GM23248 (cell line): ENCODE measurements at regions not wholly inside any gene's neighbourhood (a gene's known extent, or its start where the extent isn't known, plus 50 kb on each side); places are given as distances from the start of the nearest gene placed in this dataset.

ENCODE experiments used
- DNase-seq: peaks from one replicate; pipeline ENCODE4 v3.0.0-alpha.2; 2015
- H2AFZ ChIP-seq: fragments of 200-600 bp; sonication (generic); 2 replicates; pipeline ENCODE4 v1.6.1; 2016; ENCODE audit warnings: antibody characterized with exemption
- H3F3A ChIP-seq: fragments of 200-600 bp; sonication (generic); 2 replicates; pipeline ENCODE4 v1.6.1; 2016; ENCODE audit warnings: mild to moderate bottlenecking, antibody characterized with exemption, mixed run types; ENCODE audit not compliant: insufficient read depth
- H3K27ac ChIP-seq: fragments of 200-600 bp; sonication (generic); 2 replicates; pipeline ENCODE4 v1.5.1; 2016; ENCODE audit warnings: mild to moderate bottlenecking
- H3K27me3 ChIP-seq: fragments of 200-600 bp; sonication (generic); replicated peaks from 2 replicates; pipeline ENCODE4 v1.6.1; 2016; ENCODE audit warnings: mild to moderate bottlenecking; ENCODE audit not compliant: insufficient read depth
- H3K36me3 ChIP-seq: fragments of 200-600 bp; sonication (generic); 2 replicates; pipeline ENCODE4 v1.6.1; 2016; ENCODE audit warnings: low read depth, mild to moderate bottlenecking
- H3K4me1 ChIP-seq: fragments of 200-600 bp; sonication (generic); 2 replicates; pipeline ENCODE4 v1.6.1; 2016; ENCODE audit warnings: mild to moderate bottlenecking; ENCODE audit not compliant: insufficient read depth
- H3K4me2 ChIP-seq: fragments of 200-600 bp; sonication (generic); one replicate; pipeline ENCODE4 v1.6.1; 2016; ENCODE audit warnings: mild to moderate bottlenecking; ENCODE audit not compliant: unreplicated experiment
- H3K4me3 ChIP-seq: fragments of 200-600 bp; sonication (generic); 2 replicates; pipeline ENCODE4 v1.5.1; 2016; ENCODE audit warnings: mild to moderate bottlenecking
- H3K79me2 ChIP-seq: fragments of 200-600 bp; sonication (generic); 2 replicates; pipeline ENCODE4 v1.6.1; 2016; ENCODE audit warnings: mild to moderate bottlenecking; ENCODE audit not compliant: insufficient read depth
- H3K9ac ChIP-seq: fragments of 200-600 bp; sonication (generic); 2 replicates; pipeline ENCODE4 v1.6.1; 2016; ENCODE audit warnings: mild to moderate bottlenecking
- H3K9me2 ChIP-seq: fragments of 200-600 bp; sonication (generic); 2 replicates; pipeline ENCODE4 v1.6.1; 2016; ENCODE audit warnings: mixed run types, mild to moderate bottlenecking, moderate library complexity; ENCODE audit not compliant: insufficient read depth
- H3K9me3 ChIP-seq: fragments of 200-600 bp; sonication (generic); one replicate; pipeline ENCODE4 v1.6.1; 2017; ENCODE audit warnings: low read depth
- H4K20me1 ChIP-seq: fragments of 200-600 bp; sonication (generic); 2 replicates; pipeline ENCODE4 v1.6.0; 2016; ENCODE audit not compliant: insufficient read depth
- EZH2 ChIP-seq: fragments of 200-600 bp; sonication (generic); IDR thresholded peaks from 2 replicates; pipeline ENCODE4 v1.6.1; 2018; ENCODE audit warnings: antibody characterized with exemption, mild to moderate bottlenecking; ENCODE audit not compliant: insufficient read depth, poor library complexity, severe bottlenecking
- EZH2phosphoT487 ChIP-seq: fragments of 200-600 bp; sonication (generic); IDR thresholded peaks from 2 replicates; pipeline ENCODE4 v1.6.1; 2018; ENCODE audit warnings: antibody characterized with exemption, moderate library complexity, mild to moderate bottlenecking, low read depth; ENCODE audit not compliant: insufficient read depth
- WGBS, 2 experiments: methylation state at CpG; one replicate each; pipeline ENCODE4 v1.1.6; 2015 to 2017; ENCODE audit warnings: low lambda C conversion rate in 2 of 2, low coverage in 1 of 2; ENCODE audit errors: missing lambda C conversion rate in 2 of 2; 5-methylcytosine and 5-hydroxymethylcytosine counted together
- in situ Hi-C: fragments of 300-500 bp; cut with MboI; formaldehyde crosslinking; loops from 2 replicates; pipeline ENCODE4 v1.15.0; 2020

- in situ Hi-C loops, result no loop called here
- H3K79me2 ChIP-seq, result no peaks in the 10 kb centered on the region
- 62 to 71% methylated on average over 3 of the region's 3 CpGs for WGBS, 2 experiments
- no peaks in the 10 kb centered on the region for H3K9me2 ChIP-seq
- no peak overlapping the region for H3K4me3 ChIP-seq
- H3K9me3 ChIP-seq, result no peaks in the 10 kb centered on the region
- peaks cover 10% of the 10 kb centered on the region for H3K4me1 ChIP-seq
- peaks cover 13% of the 10 kb centered on the region; the same call in 1 of the 2 replicates for H3F3A ChIP-seq
- no peak overlapping the region for H3K27ac ChIP-seq
- TF ChIP-seq EZH2 (no peak), EZH2phosphoT487 (no peak)
- H2AFZ ChIP-seq, result no peak overlapping the region
- H4K20me1 ChIP-seq, result no peaks in the 10 kb centered on the region
- H3K36me3 ChIP-seq, result no peaks in the 10 kb centered on the region
- no peak overlapping the region for H3K4me2 ChIP-seq
- no peak overlapping the region for H3K9ac ChIP-seq
- H3K27me3 ChIP-seq, result no peaks in the 10 kb centered on the region
- no peak for DNase-seq
Observed at GRCh38 chr2:39933196-39933595, 154.1 kb upstream of the THUMPD2 start.

- 0 out of 2 replicates have a peak, but pooled peaks cover 3% of the 10 kb centered on the region for H3F3A ChIP-seq
- TF ChIP-seq EZH2phosphoT487, result no peak
- TF ChIP-seq EZH2, result no peak
- H3K4me1 ChIP-seq, result 0 out of 2 replicates have a peak, but pooled peaks cover 4% of the 10 kb centered on the region
- WGBS, 2 experiments, result 68 to 72% methylated on average over 3 of the region's 3 CpGs
- H3K9me3 ChIP-seq, result no peaks in the 10 kb centered on the region
- no peaks in the 10 kb centered on the region for H3K36me3 ChIP-seq
- no peak for DNase-seq
- H3K27me3 ChIP-seq, result no peaks in the 10 kb centered on the region
- H3K79me2 ChIP-seq, result no peaks in the 10 kb centered on the region
- in situ Hi-C loops, result no loop called here
- H3K4me3 ChIP-seq, result no peak overlapping the region
- no peaks in the 10 kb centered on the region for H3K9me2 ChIP-seq
- no peaks in the 10 kb centered on the region for H4K20me1 ChIP-seq
- H3K27ac ChIP-seq, result no peak overlapping the region
- no peak overlapping the region for H3K4me2 ChIP-seq
- H2AFZ ChIP-seq, result no peak overlapping the region
- H3K9ac ChIP-seq, result no peak overlapping the region
Observed at GRCh38 chr2:39932198-39932597, 153.1 kb upstream of the THUMPD2 start.

GRCh38 chr2:39930175-39930917, 151.3 kb upstream of the THUMPD2 start:
- H3K9me3 ChIP-seq, result no peaks in the 10 kb centered on the region
- no peak overlapping the region for H2AFZ ChIP-seq
- H4K20me1 ChIP-seq, result no peaks in the 10 kb centered on the region
- DNase-seq, result no peak
- no peaks in the 10 kb centered on the region for H3K27me3 ChIP-seq
- H3K4me3 ChIP-seq, result no peak overlapping the region
- no peaks in the 10 kb centered on the region for H3F3A ChIP-seq
- no peak overlapping the region for H3K4me2 ChIP-seq
- no peaks in the 10 kb centered on the region for H3K36me3 ChIP-seq
- H3K27ac ChIP-seq, result no peak overlapping the region
- H3K9ac ChIP-seq, result no peak overlapping the region
- TF ChIP-seq EZH2phosphoT487 (no peak), EZH2 (no peak)
- in situ Hi-C loops, result no loop called here
- 0 out of 2 replicates have a peak, but pooled peaks cover 4% of the 10 kb centered on the region for H3K4me1 ChIP-seq
- H3K79me2 ChIP-seq, result no peaks in the 10 kb centered on the region
- WGBS, 2 experiments, result 94 to 97% methylated on average over 7 of the region's 7 CpGs
- H3K9me2 ChIP-seq, result no peaks in the 10 kb centered on the region

- no peaks in the 10 kb centered on the region for H4K20me1 ChIP-seq
- 96 to 100% methylated on average over 2 of the region's 2 CpGs for WGBS, 2 experiments
- H3K9me2 ChIP-seq, result no peaks in the 10 kb centered on the region
Observed at GRCh38 chr2:39929531-39929930, 150.5 kb upstream of the THUMPD2 start.

More at GRCh38 chr2:39929531-39929930, 150.5 kb upstream of the THUMPD2 start:
- Histone ChIP-seq H3K27ac (no peak overlapping the region), H3F3A (no peaks in the 10 kb centered on the region), H3K9ac (no peak overlapping the region), H2AFZ (no peak overlapping the region), H3K4me2 (no peak overlapping the region), H3K4me3 (no peak overlapping the region), H3K9me3 (no peaks in the 10 kb centered on the region), H3K79me2 (no peaks in the 10 kb centered on the region), H3K4me1 (0 out of 2 replicates have a peak, but pooled peaks cover 4% of the 10 kb centered on the region), H3K27me3 (no peaks in the 10 kb centered on the region), H3K36me3 (no peaks in the 10 kb centered on the region)
- DNase-seq, result no peak
- in situ Hi-C loops, result no loop called here
- TF ChIP-seq EZH2, result no peak
- TF ChIP-seq EZH2phosphoT487, result no peak
